ENCODE measurements at regions not wholly inside any gene's neighbourhood (a gene's known extent, or its start where the extent isn't known, plus 50 kb on each side); places are given as distances from the start of the nearest gene placed in this dataset.

- TF ChIP-seq POLR2A (IDR thresholded peaks at IDR 0.05; ENCODE audit: low read length) (no peak), GATA1 (IDR thresholded peaks at IDR 0.05; ENCODE audit: low read depth, low read length) (no peak)
- no peak for DNase-seq
Observed at GRCh38 chr11:112367895-112368294, 107.2 kb upstream of the PLET1 start.

GRCh38 chr11:112368381-112368780 lies 107.7 kb upstream of the PLET1 start:
- TF ChIP-seq POLR2A (IDR thresholded peaks at IDR 0.05; ENCODE audit: low read length) (no peak), GATA1 (IDR thresholded peaks at IDR 0.05; ENCODE audit: low read depth, low read length) (no peak)
- DNase-seq: no peak

GRCh38 chr11:112369374-112369773 lies 108.7 kb upstream of the PLET1 start:
- no peak for DNase-seq
- no peak for TF ChIP-seq POLR2A (IDR thresholded peaks at IDR 0.05; ENCODE audit: low read length)
- no peak for TF ChIP-seq GATA1 (IDR thresholded peaks at IDR 0.05; ENCODE audit: low read depth, low read length)

- DNase-seq: no peak
- TF ChIP-seq GATA1 (IDR thresholded peaks at IDR 0.05; ENCODE audit: low read depth, low read length) (no peak), POLR2A (IDR thresholded peaks at IDR 0.05; ENCODE audit: low read length) (no peak)
Observed at GRCh38 chr11:112369916-112370315, 109.3 kb upstream of the PLET1 start.

GRCh38 chr11:112374486-112375140 lies 114.0 kb upstream of the PLET1 start:
- TF ChIP-seq POLR2A (IDR thresholded peaks at IDR 0.05; ENCODE audit: low read length) (no peak), GATA1 (IDR thresholded peaks at IDR 0.05; ENCODE audit: low read depth, low read length) (no peak)
- DNase-seq: no peak

- no peak for DNase-seq
Observed at GRCh38 chr11:112377946-112378345, 117.3 kb upstream of the PLET1 start.

GRCh38 chr11:112380464-112380863 lies 119.8 kb upstream of the PLET1 start:
- no peak for DNase-seq
- no peak for TF ChIP-seq POLR2A (IDR thresholded peaks at IDR 0.05; ENCODE audit: low read length)
- TF ChIP-seq GATA1 (IDR thresholded peaks at IDR 0.05; ENCODE audit: low read depth, low read length): no peak

More at GRCh38 chr11:112377946-112378345, 117.3 kb upstream of the PLET1 start:
- TF ChIP-seq POLR2A (IDR thresholded peaks at IDR 0.05; ENCODE audit: low read length) (no peak), GATA1 (IDR thresholded peaks at IDR 0.05; ENCODE audit: low read depth, low read length) (no peak)

GRCh38 chr11:112381578-112381977 lies 120.9 kb upstream of the PLET1 start:
- TF ChIP-seq GATA1 (IDR thresholded peaks at IDR 0.05; ENCODE audit: low read depth, low read length): no peak
- TF ChIP-seq POLR2A (IDR thresholded peaks at IDR 0.05; ENCODE audit: low read length): no peak
- DNase-seq: no peak

- DNase-seq: no peak
- no peak for TF ChIP-seq GATA1 (IDR thresholded peaks at IDR 0.05; ENCODE audit: low read depth, low read length)
- TF ChIP-seq POLR2A (IDR thresholded peaks at IDR 0.05; ENCODE audit: low read length): no peak
Observed at GRCh38 chr11:112382561-112382960, 121.9 kb upstream of the PLET1 start.

- TF ChIP-seq POLR2A (IDR thresholded peaks at IDR 0.05; ENCODE audit: low read length) (no peak), GATA1 (IDR thresholded peaks at IDR 0.05; ENCODE audit: low read depth, low read length) (no peak)
- DNase-seq: no peak
Observed at GRCh38 chr11:112388496-112388895, 127.8 kb upstream of the PLET1 start.

- no peak for DNase-seq
- TF ChIP-seq POLR2A (IDR thresholded peaks at IDR 0.05; ENCODE audit: low read length) (no peak), GATA1 (IDR thresholded peaks at IDR 0.05; ENCODE audit: low read depth, low read length) (no peak)
Observed at GRCh38 chr11:112391086-112391485, 130.4 kb upstream of the PLET1 start.

GRCh38 chr11:112392904-112393303 lies 132.2 kb upstream of the PLET1 start:
- no peak for DNase-seq
- TF ChIP-seq GATA1 (IDR thresholded peaks at IDR 0.05; ENCODE audit: low read depth, low read length) (no peak), POLR2A (IDR thresholded peaks at IDR 0.05; ENCODE audit: low read length) (no peak)

- no peak for DNase-seq
- TF ChIP-seq POLR2A (IDR thresholded peaks at IDR 0.05; ENCODE audit: low read length): no peak
- no peak for TF ChIP-seq GATA1 (IDR thresholded peaks at IDR 0.05; ENCODE audit: low read depth, low read length)
Observed at GRCh38 chr11:112394304-112394703, 133.6 kb upstream of the PLET1 start.

GRCh38 chr11:112396076-112396475 lies 135.4 kb upstream of the PLET1 start:
- TF ChIP-seq GATA1 (IDR thresholded peaks at IDR 0.05; ENCODE audit: low read depth, low read length): no peak
- TF ChIP-seq POLR2A (IDR thresholded peaks at IDR 0.05; ENCODE audit: low read length): no peak

GRCh38 chr11:112398798-112399478 lies 138.3 kb upstream of the PLET1 start:
- no peak for DNase-seq
- TF ChIP-seq GATA1 (IDR thresholded peaks at IDR 0.05; ENCODE audit: low read depth, low read length) (no peak), POLR2A (IDR thresholded peaks at IDR 0.05; ENCODE audit: low read length) (no peak)

More at GRCh38 chr11:112396076-112396475, 135.4 kb upstream of the PLET1 start:
- no peak for DNase-seq

Measured in erythroblast (primary cell).